ENCODE measurements at regions not wholly inside any gene's neighbourhood (a gene's known extent, or its start where the extent isn't known, plus 50 kb on each side); places are given as distances from the start of the nearest gene placed in this dataset.
"Not testable (repeated sequence)": the region's sequence is repeated elsewhere in the genome, so short reads cannot be mapped to it uniquely, and the experiment has no call there.

DNA sequence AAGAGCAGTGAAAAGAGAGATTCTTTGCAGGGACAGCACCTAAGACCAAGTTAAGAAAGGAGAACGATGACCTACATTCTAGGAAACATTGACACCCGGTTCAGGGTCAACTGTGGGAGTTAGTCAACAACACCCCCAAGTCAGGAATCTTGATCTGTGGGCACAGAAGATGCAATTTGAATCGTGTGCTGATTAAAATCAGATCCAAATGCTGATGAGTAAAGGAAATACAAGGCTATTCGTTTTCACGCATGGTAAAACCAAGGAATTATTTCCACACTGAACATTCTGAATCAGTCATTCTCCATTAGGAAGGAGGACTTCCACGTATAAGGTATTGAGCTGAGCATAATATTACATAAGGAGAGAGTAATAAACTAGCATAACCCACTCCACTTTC, 124.2 kb downstream of the COPS8 start:
- no peak for DNase-seq (ENCODE audit: low spot score)
- intact Hi-C loops (cut with DNase I), result loop anchor here (5.0 kb wide), 1 partner anchor 197 kb away; no protein-coding TSS in a partner anchor

DNA sequence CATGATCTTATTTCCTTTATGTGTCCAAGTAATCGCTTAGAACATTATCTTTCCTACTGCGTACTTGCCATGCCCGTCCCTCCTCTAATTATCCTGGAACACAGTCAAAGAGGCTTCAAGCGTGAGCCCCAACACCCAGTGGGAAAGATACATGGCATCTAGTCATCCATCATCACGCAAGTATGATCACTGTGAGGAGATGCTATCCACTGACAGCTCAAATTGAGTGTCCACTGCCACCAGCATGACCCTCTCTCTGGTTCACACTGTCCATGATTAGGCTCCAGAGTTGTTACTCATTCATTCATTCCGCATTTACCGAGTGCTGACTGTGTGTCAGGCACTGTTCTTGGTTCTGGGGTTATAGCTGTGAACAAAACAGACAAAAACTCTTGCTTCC, 124.6 kb downstream of the COPS8 start:
- intact Hi-C loops (cut with DNase I), result no loop called here
- DNase-seq (ENCODE audit: low spot score), result no peak

DNA sequence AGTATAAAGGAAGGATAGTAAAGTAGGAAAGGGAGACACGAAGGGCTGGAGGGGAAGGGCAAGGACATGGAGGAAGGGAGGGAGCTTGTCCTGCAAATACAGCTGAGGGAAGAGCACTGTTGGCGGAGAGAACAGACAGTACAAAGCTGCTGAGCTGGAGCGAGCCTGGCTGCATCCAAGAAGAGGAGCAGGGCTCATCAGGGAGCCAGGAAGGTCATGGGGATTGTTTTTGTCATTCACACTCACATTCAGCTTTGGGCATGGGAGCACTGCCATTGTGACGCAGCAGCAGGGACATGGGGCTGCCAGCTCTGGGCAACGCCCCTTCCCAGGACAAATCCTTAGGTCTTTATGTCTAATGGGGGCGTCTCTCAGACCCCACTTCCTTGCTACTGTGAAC, 125.1 kb downstream of the COPS8 start:
- no peak for DNase-seq (ENCODE audit: low spot score)

DNA sequence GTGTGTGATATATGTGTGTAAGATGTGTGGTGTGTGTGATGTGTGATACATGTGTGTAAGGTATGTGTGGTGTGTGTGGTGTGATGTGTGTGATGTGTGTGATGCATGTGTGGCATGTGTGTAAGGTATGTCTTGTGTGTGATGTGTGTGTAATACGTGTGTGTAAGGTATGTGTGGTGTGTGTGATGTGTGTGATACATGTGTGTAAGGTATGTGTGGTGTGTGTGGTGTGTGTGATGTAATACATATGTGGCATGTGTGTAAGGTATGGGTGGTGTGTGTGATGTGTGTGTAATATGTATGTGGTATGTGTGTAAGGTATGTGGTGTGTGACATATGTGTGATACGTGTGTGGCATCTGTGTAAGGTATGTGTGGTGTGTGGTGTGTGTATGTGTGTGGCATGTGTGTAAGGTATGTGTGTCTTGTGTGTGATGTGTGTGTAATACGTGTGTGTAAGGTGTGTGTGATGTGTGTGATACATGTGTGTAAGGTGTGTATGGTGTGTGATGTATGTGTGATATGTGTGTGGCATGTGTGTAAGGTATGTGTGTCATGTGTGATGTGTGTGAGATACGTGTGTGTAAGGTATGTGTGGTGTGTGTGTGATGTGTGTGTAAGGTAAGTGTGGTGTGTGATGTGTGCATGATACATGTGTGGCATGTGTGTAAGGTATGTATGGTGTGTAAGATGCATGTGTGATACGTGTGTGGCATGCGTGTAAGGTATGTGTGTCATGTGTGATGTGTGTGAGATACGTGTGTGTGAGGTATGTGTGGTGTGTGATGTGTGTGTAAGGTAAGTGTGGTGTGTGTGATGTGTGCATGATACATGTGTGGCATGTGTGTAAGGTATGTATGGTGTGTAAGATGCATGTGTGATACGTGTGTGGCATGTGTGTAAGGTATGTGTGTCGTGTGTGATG, 126.9 kb downstream of the COPS8 start:
- DNase-seq (ENCODE audit: low spot score); intact Hi-C loops (cut with DNase I): not testable (repeated sequence)

More for the DNA sequence above, 125.1 kb downstream of the COPS8 start:
- intact Hi-C loops (cut with DNase I), result no loop called here

DNA sequence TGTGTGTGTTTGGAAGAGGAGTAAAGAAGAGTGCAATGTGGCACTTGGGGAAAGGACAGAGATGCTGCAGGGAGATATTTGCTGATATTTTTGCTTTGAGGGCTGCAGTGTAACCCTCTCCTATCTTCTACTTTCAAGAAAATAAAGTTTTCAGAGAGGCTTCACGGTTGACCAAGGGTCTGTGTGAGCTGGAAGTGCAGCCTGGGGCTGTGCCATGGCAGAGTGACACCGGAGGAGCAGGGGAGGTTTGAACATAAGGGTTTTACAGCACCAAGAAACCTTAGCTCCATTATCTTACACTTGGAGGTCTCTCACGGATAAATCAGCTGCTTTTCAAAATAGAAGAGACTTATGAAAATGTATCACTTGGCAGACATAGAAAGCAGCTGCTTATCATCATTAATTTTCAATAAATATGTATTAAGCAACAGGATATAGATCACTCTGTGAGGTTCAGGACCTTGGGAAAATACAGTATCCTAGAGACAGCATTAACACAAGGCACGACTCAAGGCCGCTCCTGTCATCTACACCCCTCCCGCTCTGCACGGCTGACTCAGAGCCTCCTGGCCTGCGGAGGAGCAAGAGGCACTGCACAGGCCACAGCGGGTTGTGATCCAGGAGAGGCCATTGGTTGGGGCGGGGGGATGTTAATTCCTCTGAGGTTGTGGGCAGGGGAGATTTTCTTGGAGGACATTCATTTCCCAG, 127.8 kb downstream of the COPS8 start:
- intact Hi-C loops (cut with DNase I), result no loop called here
- no peak for DNase-seq (ENCODE audit: low spot score)

DNA sequence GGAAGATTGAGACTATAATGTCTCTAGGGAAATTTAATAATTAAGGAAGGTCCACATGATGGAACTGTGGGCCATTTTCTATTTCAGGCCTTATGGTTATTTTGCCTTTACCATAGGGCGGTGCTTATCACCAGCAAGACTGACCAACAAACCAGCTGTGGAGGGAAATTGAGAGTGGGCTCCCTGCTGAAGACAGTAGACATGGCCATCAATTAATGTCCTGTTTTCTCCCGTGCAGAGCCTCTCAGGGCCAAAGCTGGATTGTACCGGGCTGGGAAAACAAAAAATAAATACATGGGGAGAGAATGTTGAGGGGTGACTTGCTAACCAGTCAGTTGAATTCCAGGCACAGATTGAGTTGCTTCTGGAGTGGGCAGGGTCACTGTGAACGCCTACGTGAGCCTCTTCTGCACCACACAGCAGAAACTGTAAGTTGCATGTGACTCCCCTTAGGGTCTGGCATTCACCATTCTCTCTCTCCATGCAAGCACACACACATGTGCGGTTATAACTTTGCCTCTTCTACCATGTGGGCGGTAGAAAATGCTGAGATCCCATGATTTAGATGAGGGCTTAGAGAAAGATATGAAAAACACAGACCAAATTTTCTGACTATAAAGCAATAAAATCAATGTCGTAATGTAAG, 128.5 kb downstream of the COPS8 start:
- no peak for DNase-seq (ENCODE audit: low spot score)
- intact Hi-C loops (cut with DNase I), result no loop called here

DNA sequence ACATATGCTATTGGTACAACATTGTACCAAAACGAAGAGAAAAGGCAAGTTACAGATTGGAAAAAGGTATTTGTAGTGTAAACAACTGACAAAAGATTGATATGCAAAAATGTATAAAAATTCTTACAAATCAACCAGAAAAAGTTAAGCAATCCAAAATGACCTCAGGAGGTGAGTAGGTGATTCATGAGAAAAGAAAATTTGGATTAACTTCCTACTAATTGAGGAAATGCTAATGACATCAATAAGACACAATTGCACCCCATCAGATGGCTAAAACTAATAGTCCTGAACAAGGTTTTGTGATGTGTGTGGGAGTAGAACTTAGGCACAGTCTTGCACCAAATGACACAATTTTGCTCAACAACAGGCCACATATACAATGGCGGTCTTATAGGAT, 129.3 kb downstream of the COPS8 start:
- no peak for DNase-seq (ENCODE audit: low spot score)
- intact Hi-C loops (cut with DNase I), result no loop called here

DNA sequence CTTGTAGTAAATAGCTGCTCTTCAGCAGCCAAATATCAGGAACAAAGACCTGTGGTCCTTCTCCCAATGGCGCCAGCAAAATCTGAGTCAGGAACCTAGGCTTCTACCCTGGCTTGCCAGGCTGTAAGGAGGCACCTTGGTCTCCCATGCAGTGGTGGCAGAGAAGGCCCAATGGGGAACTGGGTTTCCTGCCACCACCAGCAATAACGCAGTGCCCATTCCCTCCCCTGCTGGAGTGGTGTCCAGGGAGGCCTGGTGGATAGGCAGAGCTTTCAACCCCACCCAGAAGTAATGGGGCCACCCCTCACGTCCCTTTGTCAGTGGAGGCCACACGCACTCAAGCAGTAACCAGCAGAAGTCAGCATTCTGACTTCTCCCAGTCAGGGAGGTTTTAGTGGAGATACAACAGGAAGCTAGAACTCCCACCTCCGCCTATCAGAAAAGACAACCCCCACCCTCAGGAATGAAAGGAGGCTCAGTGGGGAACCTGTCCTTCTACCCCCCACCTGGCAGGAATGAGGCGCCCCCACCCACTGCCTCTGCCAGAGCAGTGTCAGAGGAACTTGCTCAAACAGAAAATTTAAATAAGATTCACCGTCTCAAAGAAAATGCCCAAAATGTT, 132.4 kb downstream of the COPS8 start:
- intact Hi-C loops (cut with DNase I), result no loop called here
- no peak for DNase-seq (ENCODE audit: low spot score)

DNA sequence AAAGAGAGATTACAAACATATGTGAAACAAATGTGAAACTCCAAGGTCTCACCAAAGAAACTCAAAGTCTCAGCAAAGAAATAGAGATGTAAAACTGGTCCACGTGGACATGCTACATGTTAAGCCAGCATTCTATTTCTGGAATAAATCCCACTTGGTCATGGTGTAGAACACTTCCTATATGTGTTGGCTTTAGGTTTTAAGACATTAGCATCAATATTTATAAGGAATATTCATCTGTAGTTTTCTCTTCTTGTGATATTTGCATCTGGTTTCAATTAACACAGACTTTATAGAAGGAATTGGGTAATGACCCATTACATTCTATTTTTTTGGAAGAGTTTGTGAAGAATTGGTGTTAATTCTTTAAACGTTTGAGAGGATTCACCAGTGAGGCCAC, 133.1 kb downstream of the COPS8 start:
- no peak for DNase-seq (ENCODE audit: low spot score)
- intact Hi-C loops (cut with DNase I), result no loop called here

DNA sequence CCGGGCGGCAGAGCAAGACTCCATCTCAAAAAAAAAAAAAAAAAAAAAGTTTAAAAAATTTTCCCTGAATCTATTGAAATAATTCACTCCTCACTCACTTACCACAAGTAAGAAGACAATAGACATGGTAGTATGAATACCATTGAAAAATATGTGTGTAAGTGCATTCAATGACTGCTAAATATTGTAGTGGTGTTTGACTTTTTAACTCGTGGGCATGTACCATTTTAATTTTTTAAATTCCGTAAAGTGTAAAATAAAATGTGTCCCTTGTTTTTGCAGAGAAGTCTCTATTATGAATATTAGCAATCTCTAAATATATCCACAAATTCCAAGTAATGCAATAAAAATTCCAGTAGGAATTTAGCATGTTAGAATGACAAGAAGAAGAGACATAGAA, 134.1 kb downstream of the COPS8 start:
- no peak for DNase-seq (ENCODE audit: low spot score)
- intact Hi-C loops (cut with DNase I), result no loop called here

DNA sequence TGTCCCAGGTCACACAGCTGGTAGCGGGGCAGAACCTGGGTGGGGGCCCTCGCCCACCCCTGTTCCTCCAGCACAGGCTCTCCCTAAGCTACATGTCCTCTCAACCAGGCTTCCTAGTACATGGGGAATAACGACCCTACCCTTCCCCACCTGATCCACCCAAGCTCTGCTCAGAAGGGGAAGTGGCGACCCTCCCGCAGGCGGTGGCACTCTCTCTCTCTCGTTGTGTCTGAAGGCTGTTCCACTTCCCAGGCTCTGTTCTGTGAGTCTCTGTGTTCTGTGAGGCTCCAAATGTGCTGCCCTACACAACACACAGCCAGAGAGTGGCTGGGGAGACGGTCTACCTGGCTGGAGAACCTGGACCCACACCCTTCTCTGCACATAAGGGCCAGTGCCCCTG, 135.8 kb downstream of the COPS8 start:
- intact Hi-C loops (cut with DNase I), result no loop called here
- DNase-seq (ENCODE audit: low spot score), result no peak

DNA sequence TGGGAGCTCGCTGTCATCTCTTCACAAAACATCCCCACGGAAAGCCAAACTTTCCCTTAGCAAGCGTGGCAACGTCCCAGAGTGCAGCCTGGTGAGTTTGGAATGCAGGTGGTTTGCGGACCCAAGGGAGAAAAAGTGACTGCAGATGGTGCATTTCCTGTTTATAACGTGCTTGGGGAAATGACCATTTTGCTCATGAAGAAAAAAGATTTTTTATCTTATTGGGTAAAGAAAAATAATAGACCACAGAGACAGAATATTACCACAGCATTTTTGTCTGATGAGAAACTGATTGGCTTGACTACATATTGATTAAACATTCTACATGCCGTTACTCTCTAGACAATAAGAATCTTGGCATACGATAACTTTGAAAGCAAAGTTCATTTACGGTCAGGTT, 136.5 kb downstream of the COPS8 start:
- intact Hi-C loops (cut with DNase I), result no loop called here
- no peak for DNase-seq (ENCODE audit: low spot score)

DNA sequence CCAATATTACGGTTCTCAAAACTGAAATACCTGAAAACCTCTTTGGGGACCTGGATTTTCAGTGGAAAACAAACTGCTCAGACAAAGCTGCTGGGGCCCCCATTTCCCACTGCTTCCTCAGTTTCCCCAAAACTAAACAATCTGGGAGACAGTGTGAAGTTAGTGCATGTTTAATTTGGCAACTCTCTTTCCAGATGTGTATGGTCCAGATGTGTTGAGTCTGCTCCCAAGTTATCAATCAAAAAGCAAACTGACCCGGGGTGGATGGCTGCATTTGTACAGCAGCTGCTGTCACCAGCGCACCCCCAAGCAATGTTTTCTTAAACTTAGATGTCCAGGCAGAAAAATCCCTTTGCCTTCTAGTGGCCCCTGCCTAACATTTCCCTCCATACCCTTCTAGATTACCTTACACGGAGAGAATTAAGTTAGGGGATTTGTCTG, 136.9 kb downstream of the COPS8 start:
- DNase-seq (ENCODE audit: low spot score), result no peak
- intact Hi-C loops (cut with DNase I), result no loop called here

DNA sequence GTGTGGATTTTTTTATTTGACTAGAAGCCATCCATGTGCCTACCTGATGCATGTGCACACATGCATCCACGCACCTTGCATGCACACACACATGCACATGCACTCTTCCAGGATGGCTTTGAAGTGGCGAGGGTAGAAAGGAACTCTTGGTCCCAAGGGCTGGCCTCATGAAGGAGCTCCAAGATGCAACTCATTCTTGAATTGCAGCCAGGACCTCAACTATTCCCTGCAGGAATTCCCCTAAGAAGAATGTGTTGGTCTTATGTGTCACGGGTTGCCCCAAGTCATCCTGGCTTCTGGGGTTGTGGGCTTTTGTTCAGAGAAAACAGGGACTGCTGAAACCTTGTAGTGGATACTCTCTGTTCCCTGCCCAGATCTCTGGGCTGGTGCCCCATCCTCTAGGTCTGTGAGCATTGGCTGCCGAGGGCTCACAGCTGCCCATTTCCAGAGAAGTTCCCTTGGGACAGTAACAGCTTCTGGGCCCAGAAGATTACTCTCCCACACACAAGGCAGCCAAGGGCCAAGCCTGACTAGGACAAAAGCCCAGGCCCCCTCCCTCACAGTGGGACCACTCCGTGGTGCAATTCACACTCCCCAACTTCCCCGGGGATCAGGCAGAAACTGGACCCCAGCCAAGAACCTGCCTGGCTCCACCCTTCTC, 137.6 kb downstream of the COPS8 start:
- no peak for DNase-seq (ENCODE audit: low spot score)
- intact Hi-C loops (cut with DNase I), result no loop called here

DNA sequence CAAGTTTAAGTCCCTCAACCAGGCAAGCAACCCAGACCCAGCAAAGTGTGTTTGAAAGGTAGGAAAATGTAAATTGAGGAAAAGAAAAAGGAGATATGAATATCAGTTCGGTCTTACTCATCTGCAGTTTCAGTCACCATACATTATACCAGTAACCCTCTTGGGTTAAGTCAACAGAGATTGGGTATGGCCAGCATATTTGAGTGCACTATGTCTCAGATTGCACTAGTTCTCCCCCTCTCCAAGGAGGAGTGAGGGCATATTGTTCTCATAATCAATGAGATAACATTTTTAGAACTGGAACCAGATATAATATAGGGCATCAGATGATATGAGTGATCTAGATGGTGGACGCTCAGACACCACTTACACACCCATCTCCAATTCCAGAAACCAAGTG, 141.5 kb downstream of the COPS8 start:
- intact Hi-C loops (cut with DNase I), result no loop called here
- DNase-seq (ENCODE audit: low spot score), result no peak

DNA sequence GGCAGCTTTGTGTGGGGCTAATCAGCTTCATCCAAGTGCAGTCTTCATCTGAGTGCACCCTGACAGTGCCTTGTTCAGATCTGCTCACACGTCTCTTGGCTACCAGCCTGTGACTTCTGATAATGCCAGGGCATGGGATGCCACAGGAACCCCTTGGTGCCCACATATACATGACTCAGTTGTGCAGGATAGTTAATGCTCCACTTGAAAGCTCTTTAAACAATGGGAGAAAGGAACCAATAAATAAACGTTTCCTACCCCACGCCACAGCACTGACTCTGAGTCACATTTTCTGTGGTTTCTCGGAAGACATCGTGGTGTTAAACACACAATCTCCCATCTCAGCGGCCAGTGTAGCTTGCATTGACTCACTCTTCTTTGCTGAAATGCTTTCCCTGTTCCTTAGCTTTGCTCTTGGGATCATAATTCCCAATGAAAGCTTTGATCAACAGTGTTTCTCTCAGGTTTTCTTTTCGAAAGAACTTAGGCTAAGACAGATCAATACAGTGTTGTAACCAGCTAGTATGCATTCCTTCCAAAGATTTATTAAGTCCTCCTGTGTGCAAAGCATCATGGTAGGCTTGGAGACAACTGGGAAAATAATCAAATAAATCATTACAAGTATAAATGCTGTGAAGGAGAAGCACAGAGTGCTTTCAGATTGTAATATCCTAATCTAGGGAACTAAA, 142.0 kb downstream of the COPS8 start:
- intact Hi-C loops (cut with DNase I), result no loop called here
- DNase-seq (ENCODE audit: low spot score), result no peak

DNA sequence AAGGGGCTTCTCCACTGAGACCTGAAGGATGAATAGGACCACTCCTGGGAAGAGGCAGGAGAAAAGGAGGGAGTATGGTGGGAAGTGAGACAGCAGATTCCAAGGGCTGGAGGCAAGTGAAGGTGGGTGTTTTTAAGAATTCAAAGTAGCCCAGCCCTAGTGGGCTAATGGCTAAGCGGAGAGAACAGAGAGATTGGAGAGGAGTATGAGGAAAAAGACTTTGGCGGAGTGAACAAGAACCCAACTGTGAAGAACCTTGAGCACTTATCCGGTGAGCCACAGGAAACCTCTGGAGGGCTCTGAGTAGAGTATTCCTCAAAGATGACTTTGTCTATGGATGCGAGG, 142.6 kb downstream of the COPS8 start:
- intact Hi-C loops (cut with DNase I), result no loop called here
- no peak for DNase-seq (ENCODE audit: low spot score)

DNA sequence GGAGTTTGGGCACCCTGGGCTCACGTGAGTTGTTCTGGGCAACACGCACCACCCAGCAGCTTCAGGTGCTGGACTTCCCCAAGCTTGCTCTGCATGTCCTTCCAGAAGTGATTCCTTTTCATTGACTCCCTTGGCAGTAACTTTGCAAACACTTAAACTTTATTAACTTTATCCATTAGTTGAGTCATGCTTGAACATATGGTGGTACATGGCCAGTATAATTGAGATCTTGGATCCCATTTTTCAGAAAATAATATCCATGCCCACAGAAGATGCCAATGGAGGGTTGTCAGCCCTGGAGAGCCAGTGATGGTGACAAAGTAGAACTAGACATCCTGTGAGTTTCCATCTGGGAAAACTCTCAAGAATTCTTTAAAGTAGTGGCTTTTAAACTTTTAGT, 144.2 kb downstream of the COPS8 start:
- intact Hi-C loops (cut with DNase I), result no loop called here
- no peak for DNase-seq (ENCODE audit: low spot score)

DNA sequence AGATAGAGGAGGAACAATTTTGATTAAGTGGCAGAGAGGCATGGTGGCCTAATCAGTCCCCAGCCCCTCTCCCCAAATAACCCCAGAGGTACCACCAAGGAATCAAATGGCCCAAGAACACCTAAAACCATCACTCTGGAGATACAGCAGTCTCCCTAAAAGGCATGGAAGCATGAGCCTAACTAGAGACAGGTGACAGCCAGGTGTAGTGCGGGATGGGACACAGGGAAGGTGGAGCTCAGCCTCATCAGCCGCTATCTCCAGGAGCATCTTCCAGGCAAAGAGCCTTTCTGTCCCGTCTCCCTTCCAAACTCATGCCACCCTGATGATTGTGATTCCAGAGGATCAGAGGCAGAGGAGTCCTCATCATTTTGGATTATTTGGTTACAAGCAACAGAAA, 144.7 kb downstream of the COPS8 start:
- DNase-seq (ENCODE audit: low spot score), result no peak
- intact Hi-C loops (cut with DNase I), result no loop called here
